Cardiac muscle cell (in vitro differentiated cells and primary cell): ENCODE measurements at regions not wholly inside any gene's neighbourhood (a gene's known extent, or its start where the extent isn't known, plus 50 kb on each side); places are given as distances from the start of the nearest gene placed in this dataset.

ENCODE experiments used
- DNase-seq, 2 donors: peaks; one replicate each; pipeline versions ENCODE4 v3.0.0 to v3.0.0-alpha.2; 2010 to 2017; ENCODE audit warnings: low read depth in 1 of 2, low spot score in 1 of 2
- H3K27ac ChIP-seq: fragments of 200-600 bp; sonication (generic); 2 replicates; pipeline ENCODE4 v1.5.1; 2016
- H3K27me3 ChIP-seq: fragments of 200-600 bp; sonication (generic); 2 replicates; pipeline ENCODE4 v1.6.0; 2016; ENCODE audit warnings: control low read depth
- H3K36me3 ChIP-seq: fragments of 200-600 bp; sonication (generic); 2 replicates; pipeline ENCODE4 v1.5.1; 2016; ENCODE audit warnings: control low read depth
- H3K4me1 ChIP-seq: fragments of 200-600 bp; sonication (generic); 2 replicates; pipeline ENCODE4 v1.8.1; 2017; ENCODE audit warnings: low read depth, mild to moderate bottlenecking, mixed run types
- H3K4me3 ChIP-seq: fragments of 200-600 bp; sonication (generic); 2 replicates; pipeline ENCODE4 v1.5.1; 2016; ENCODE audit warnings: mild to moderate bottlenecking
- H3K9me3 ChIP-seq: fragments of 200-600 bp; sonication (generic); 2 replicates; pipeline ENCODE4 v1.5.1; 2017; ENCODE audit warnings: low read depth, mild to moderate bottlenecking, control low read depth
- CTCF ChIP-seq: IDR thresholded peaks from 2 replicates; pipeline ENCODE4 v1.5.1; 2012; ENCODE audit warnings: low read depth, mild to moderate bottlenecking, low read length

DNA sequence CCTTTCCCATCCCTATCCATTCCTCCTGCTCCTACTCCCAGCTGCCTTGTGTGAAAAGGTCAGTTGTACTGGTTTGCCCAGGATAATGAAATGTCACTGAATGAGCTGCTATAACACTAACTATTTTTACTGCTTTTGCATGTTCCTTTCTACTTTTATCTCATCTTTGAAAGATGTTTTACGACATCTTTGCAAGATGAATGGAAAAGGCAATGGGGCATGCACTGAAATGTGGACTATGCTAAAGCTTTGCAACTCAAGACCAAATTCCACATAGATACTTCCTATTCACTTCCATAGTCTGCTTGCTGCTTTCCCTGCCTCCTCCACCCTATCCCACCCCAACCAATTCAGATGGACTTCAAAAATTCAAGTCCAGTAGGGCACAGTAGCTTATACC, 111.3 kb downstream of the SETD4 start:
- peaks cover 13% of the 10 kb centered on the region for H3K27me3 ChIP-seq

DNA sequence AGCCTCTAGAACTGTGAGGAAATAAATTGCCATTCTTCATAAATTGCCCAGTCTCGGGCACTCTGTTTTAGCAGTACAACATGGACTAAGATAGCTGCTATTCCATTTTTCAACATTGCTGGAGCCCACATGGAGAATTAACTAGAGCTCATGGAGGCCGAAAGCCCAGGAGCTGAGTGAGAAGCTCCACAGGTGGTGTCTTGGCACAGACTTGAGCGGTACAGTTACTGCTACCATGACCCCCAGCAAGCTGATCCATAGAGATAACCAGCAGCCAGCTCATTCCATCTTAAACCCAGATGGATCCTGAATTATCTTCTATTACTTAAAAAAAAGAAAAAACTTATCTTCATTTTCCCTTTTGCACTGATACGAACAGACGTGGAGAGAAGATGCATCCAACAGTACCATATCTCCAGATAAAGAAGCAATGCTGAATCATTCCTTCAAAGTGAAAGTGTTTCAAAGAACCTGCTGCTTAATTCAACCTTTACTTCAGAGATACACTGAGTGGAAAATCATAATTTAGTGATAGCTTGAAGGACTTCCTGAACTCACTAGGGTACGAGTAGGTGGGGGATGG, 115.1 kb downstream of the SETD4 start:
- Histone ChIP-seq H3K27me3 (peaks cover 28% of the 10 kb centered on the region), H3K4me1 (no peaks in the 10 kb centered on the region), H3K36me3 (no peaks in the 10 kb centered on the region), H3K9me3 (no peaks in the 10 kb centered on the region), H3K4me3 (no peak overlapping the region), H3K27ac (no peak overlapping the region)
- no peak for DNase-seq
- TF ChIP-seq CTCF: no peak

More for the DNA sequence above, 111.3 kb downstream of the SETD4 start:
- H3K9me3 ChIP-seq: no peaks in the 10 kb centered on the region
- no peak for TF ChIP-seq CTCF
- no peaks in the 10 kb centered on the region for H3K4me1 ChIP-seq
- no peak for DNase-seq
- H3K27ac ChIP-seq: no peak overlapping the region
- H3K4me3 ChIP-seq: no peak overlapping the region
- no peaks in the 10 kb centered on the region for H3K36me3 ChIP-seq

DNA sequence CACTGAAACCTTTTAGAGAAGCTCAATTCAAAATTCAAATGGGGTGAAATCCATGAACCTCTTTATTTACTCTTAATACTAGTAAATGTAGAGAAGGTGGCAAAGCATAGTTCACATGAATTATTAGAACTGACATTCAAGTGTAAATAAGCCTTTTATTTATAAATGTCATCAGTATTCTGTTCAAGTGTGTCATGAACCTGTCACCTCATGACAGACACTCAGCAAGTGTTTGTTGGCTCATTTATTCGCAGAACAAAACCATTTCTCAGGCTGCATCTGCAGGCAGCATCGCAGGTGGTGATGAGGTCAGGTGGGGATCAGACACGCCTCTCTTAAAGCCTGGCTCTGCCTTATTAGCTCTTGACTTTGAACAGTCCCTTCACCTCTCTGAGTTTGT, 116.6 kb downstream of the SETD4 start:
- no peaks in the 10 kb centered on the region for H3K9me3 ChIP-seq
- H3K4me3 ChIP-seq: no peak overlapping the region
- peaks cover 39% of the 10 kb centered on the region for H3K27me3 ChIP-seq
- no peak for DNase-seq
- no peak for TF ChIP-seq CTCF
- H3K4me1 ChIP-seq: no peaks in the 10 kb centered on the region
- no peak overlapping the region for H3K27ac ChIP-seq
- no peaks in the 10 kb centered on the region for H3K36me3 ChIP-seq

- peaks cover 42% of the 10 kb centered on the region for H3K27me3 ChIP-seq
- TF ChIP-seq CTCF: no peak
- H3K27ac ChIP-seq: no peak overlapping the region
- no peaks in the 10 kb centered on the region for H3K4me1 ChIP-seq
- no peaks in the 10 kb centered on the region for H3K36me3 ChIP-seq
- no peaks in the 10 kb centered on the region for H3K9me3 ChIP-seq
- no peak for DNase-seq
- no peak overlapping the region for H3K4me3 ChIP-seq
Measured at GRCh38 chr21:35942211-35943144, 117.8 kb downstream of the SETD4 start.

DNA sequence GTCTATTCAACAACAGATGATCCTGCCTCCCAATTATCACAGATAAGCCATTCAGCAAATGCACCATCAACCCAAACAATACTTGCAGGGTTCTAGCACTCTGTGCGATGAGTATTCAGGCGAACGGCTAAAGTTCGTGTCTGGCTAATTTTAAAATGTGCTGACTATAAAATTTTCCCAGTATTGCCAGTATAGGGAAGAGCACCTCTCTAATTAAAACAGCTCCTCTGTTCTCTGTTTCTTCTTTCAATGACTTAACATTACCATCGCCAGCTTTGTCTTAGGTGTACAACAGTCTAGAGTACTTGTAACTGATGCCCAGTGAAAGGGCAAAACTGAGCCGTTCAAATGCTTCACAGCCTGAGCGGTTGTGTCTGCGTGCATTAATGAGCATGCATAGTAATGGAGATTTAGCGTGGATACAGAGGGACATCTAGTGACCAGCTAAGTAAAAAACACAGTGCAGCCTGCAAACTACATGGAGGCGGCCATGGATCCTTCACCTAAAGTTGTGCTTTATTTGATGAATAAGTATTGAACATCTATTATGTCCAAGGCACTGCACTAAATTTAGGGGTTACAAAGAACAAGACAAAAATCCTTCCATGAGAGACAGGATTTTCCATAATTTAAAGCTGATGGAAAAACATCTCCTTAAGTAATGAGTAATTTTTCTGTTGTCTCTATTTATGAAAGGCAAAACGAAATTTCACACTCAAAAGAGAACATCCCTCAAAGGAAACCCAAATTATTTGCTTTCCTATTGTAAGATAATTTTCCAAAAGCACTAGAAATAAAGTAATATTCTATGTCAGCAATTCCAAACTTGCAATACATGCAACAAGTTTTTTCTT, 120.0 kb downstream of the SETD4 start:
- Histone ChIP-seq H3K36me3 (no peaks in the 10 kb centered on the region), H3K4me1 (no peaks in the 10 kb centered on the region), H3K4me3 (no peak overlapping the region), H3K27ac (no peak overlapping the region), H3K9me3 (no peaks in the 10 kb centered on the region), H3K27me3 (peaks cover 46% of the 10 kb centered on the region)
- DNase-seq: peak; percentile 78 to 89
- peak; percentile 70 for TF ChIP-seq CTCF
